OCI-LY3 (cell line): ENCODE measurements at regions not wholly inside any gene's neighbourhood (a gene's known extent, or its start where the extent isn't known, plus 50 kb on each side); places are given as distances from the start of the nearest gene placed in this dataset.

Experiments used
- H2AFZ ChIP-seq: fragments of 200-600, 300-600 bp; shearing (Covaris generic); 2 replicates; pipeline ENCODE4 v1.6.0; 2014; ENCODE audit warnings: antibody characterized with exemption, low read depth, low read length
- H3K27ac ChIP-seq: fragments of 200-600, 300-600 bp; sonication (generic); 2 replicates; pipeline ENCODE4 v1.5.1; 2014; ENCODE audit warnings: mild to moderate bottlenecking, low read length, moderate library complexity, mixed read lengths
- H3K27me3 ChIP-seq: fragments of 200-600, 300-600 bp; sonication (generic); 2 replicates; pipeline ENCODE4 v1.6.1; 2014; ENCODE audit warnings: low read depth, low read length, mixed read lengths
- H3K36me3 ChIP-seq: fragments of 200-600, 300-600 bp; sonication (generic); replicated peaks from 2 replicates; pipeline ENCODE3; 2014; ENCODE audit warnings: low read depth, low read length, mixed read lengths
- H3K4me1 ChIP-seq: fragments of 300-600, 200-600 bp; sonication (generic); 2 replicates; pipeline ENCODE4 v1.6.1; 2014; ENCODE audit warnings: low read length, mixed read lengths
- H3K4me2 ChIP-seq: fragments of 200-600, 300-600 bp; sonication (generic); 2 replicates; pipeline ENCODE4 v1.6.1; 2014; ENCODE audit warnings: low read length, mixed read lengths
- H3K4me3 ChIP-seq: fragments of 300-600, 200-600 bp; sonication (generic); 2 replicates; pipeline ENCODE4 v1.5.1; 2014; ENCODE audit warnings: antibody characterized with exemption, mild to moderate bottlenecking, low read length, moderate library complexity
- H3K79me2 ChIP-seq: fragments of 300-600, 200-600 bp; shearing (Covaris generic); 2 replicates; pipeline ENCODE4 v1.6.1; 2014; ENCODE audit warnings: mild to moderate bottlenecking, low read length, mixed read lengths
- H3K9ac ChIP-seq: fragments of 300-600, 200-600 bp; shearing (Covaris generic); 2 replicates; pipeline ENCODE4 v1.6.0; 2014; ENCODE audit warnings: mild to moderate bottlenecking, low read length, moderate library complexity
- H3K9me3 ChIP-seq: fragments of 200-600, 300-600 bp; shearing (Covaris generic); 2 replicates; pipeline ENCODE4 v1.6.1; 2014; ENCODE audit warnings: low read length, mixed read lengths; ENCODE audit not compliant: insufficient read depth
- H4K20me1 ChIP-seq: fragments of 200-600, 300-600 bp; sonication (generic); 2 replicates; pipeline ENCODE4 v1.6.1; 2016; ENCODE audit warnings: low read length, mixed read lengths; ENCODE audit not compliant: insufficient read depth
- EZH2phosphoT487 ChIP-seq: fragments of 200-600 bp; shearing (Covaris generic); IDR thresholded peaks from 2 replicates; pipeline ENCODE4 v1.6.1; 2018; ENCODE audit warnings: antibody characterized with exemption, mixed run types, low read depth
- TF ChIP-seq, protein P1 (sequence below): fragments of 200-600, 300-600 bp; sonication (generic); IDR thresholded peaks from 2 replicates; pipeline ENCODE4 v1.5.1; 2014; ENCODE audit warnings: antibody characterized with exemption, low read length, low read depth

DNA sequence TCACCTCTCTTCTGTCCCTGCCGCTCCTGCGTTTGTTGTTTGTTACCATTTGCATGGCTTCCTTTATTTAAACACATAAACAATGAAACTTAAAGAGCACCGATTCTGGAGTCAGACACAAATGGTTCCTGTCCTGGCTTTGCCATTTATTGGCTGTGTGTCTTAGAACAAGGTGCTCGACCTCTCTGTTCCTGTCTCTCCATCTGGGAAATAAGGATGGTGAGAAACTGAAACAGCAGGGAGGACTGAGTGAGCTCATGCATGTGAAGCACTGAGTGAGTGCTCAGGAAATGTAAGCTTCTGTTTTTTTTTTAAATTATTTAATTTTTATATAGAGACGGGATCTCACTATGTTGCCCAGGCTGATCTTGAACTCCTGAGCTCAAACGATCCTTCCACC, 148.2 kb upstream of the WNT4 start:
- Histone ChIP-seq H3K9me3 (no peaks in the 10 kb centered on the region), H4K20me1 (no peaks in the 10 kb centered on the region)
- TF ChIP-seq, protein P1, sequence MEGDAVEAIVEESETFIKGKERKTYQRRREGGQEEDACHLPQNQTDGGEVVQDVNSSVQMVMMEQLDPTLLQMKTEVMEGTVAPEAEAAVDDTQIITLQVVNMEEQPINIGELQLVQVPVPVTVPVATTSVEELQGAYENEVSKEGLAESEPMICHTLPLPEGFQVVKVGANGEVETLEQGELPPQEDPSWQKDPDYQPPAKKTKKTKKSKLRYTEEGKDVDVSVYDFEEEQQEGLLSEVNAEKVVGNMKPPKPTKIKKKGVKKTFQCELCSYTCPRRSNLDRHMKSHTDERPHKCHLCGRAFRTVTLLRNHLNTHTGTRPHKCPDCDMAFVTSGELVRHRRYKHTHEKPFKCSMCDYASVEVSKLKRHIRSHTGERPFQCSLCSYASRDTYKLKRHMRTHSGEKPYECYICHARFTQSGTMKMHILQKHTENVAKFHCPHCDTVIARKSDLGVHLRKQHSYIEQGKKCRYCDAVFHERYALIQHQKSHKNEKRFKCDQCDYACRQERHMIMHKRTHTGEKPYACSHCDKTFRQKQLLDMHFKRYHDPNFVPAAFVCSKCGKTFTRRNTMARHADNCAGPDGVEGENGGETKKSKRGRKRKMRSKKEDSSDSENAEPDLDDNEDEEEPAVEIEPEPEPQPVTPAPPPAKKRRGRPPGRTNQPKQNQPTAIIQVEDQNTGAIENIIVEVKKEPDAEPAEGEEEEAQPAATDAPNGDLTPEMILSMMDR, result no peak
- no peak for TF ChIP-seq EZH2phosphoT487

GRCh38 chr1:22291494-22291893, 148.6 kb upstream of the WNT4 start:
- H4K20me1 ChIP-seq, result no peaks in the 10 kb centered on the region
- no peak overlapping the region for H3K4me3 ChIP-seq
- no peaks in the 10 kb centered on the region for H3K79me2 ChIP-seq
- H3K27me3 ChIP-seq, result peaks cover 8% of the 10 kb centered on the region; the same call in 1 of the 2 replicates
- no peaks in the 10 kb centered on the region for H3K9me3 ChIP-seq
- TF ChIP-seq, protein P1, result no peak
- no peak for TF ChIP-seq EZH2phosphoT487
- no peak overlapping the region for H2AFZ ChIP-seq
- no peak overlapping the region for H3K4me2 ChIP-seq
- peaks cover 1% of the 10 kb centered on the region; the same call in 1 of the 2 replicates for H3K4me1 ChIP-seq
- H3K36me3 ChIP-seq, result no peaks in the 10 kb centered on the region
- H3K27ac ChIP-seq, result no peak overlapping the region
- H3K9ac ChIP-seq, result no peak overlapping the region

More for the DNA sequence above, 148.2 kb upstream of the WNT4 start:
- H3K36me3 ChIP-seq, result no peaks in the 10 kb centered on the region
- no peak overlapping the region for H3K27ac ChIP-seq
- H3K4me3 ChIP-seq, result no peak overlapping the region
- no peak overlapping the region for H3K4me2 ChIP-seq
- no peaks in the 10 kb centered on the region for H3K4me1 ChIP-seq
- H3K27me3 ChIP-seq, result peaks cover 4% of the 10 kb centered on the region; the same call in 1 of the 2 replicates
- H2AFZ ChIP-seq, result no peak overlapping the region
- H3K79me2 ChIP-seq, result no peaks in the 10 kb centered on the region
- H3K9ac ChIP-seq, result no peak overlapping the region

DNA sequence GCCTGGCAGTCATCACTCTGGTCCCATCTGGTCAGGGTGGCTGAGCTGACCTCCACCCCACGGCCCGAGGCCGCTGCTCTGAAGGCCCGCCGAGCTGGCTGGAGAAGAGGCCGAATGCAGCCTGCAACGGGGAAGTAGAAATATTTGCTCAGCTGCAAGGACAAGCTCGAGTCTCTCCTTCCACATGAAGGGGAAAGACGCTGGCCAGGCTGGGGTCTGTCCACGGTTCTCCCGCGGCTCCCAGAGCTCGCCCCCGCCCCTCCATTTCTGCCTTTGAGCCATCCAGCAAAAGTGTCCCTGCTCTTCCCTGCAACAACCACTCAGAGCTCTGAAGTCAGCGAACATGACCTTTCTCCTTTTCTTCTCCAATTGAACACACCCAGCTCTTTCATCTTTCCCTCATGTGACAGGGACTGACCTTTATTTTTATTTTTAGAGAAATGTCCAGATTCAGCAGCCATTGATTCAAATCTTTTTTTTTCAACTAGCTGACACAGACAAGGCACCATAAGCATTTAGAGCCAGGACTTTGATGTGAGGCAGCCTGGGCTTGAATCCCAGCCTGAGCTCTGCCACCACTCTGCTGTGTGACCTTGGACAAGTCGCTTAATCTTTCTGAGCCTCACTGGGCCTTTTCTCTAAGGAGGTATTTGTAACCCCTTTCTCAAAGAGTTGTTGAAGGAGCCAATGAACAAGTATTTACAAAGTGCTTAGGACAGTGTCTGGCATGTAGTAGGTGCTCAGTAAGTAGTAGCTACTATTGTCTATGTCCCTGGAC, 149.3 kb upstream of the WNT4 start:
- Histone ChIP-seq H3K9ac (no peak overlapping the region), H2AFZ (no peak overlapping the region), H3K4me3 (no peak overlapping the region), H3K36me3 (no peaks in the 10 kb centered on the region), H3K79me2 (no peaks in the 10 kb centered on the region), H4K20me1 (no peaks in the 10 kb centered on the region), H3K27ac (no peak overlapping the region), H3K4me2 (no peak overlapping the region), H3K27me3 (peaks cover 10% of the 10 kb centered on the region; the same call in 1 of the 2 replicates), H3K9me3 (no peaks in the 10 kb centered on the region), H3K4me1 (peaks cover 5% of the 10 kb centered on the region; the same call in 1 of the 2 replicates)
- TF ChIP-seq, protein P1, result no peak
- TF ChIP-seq EZH2phosphoT487, result no peak

DNA sequence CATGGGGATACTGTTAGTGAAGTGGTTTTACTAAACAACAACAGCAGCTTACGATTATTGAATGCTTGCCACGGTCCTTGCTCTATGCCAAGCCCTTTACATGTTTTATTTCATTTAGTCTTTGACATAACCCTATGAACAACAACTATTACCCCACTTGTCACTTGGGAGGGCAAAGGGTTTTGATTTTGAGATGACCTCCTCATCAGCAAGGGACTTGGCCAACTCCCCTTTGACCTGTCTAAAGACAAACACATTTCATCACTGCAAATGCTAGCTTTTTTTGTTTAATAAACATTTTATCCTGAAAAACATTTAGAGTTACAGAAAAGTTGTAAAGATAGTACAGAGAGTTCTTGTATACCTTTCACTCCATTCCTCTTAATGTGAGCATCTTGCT, 152.5 kb upstream of the WNT4 start:
- peaks cover 5% of the 10 kb centered on the region; the same call in 1 of the 2 replicates for H3K4me1 ChIP-seq
- H3K27me3 ChIP-seq, result peaks cover 25% of the 10 kb centered on the region; the same call in 1 of the 2 replicates
- TF ChIP-seq, protein P1, result no peak
- TF ChIP-seq EZH2phosphoT487, result no peak
- H3K36me3 ChIP-seq, result no peaks in the 10 kb centered on the region
- no peak overlapping the region for H2AFZ ChIP-seq
- H3K79me2 ChIP-seq, result no peaks in the 10 kb centered on the region
- H3K27ac ChIP-seq, result no peak overlapping the region
- no peak overlapping the region for H3K4me3 ChIP-seq
- H3K9me3 ChIP-seq, result no peaks in the 10 kb centered on the region
- no peaks in the 10 kb centered on the region for H4K20me1 ChIP-seq
- H3K9ac ChIP-seq, result no peak overlapping the region
- no peak overlapping the region for H3K4me2 ChIP-seq
